DOHH2 (cell line): ENCODE measurements at regions not wholly inside any gene's neighbourhood (a gene's known extent, or its start where the extent isn't known, plus 50 kb on each side); places are given as distances from the start of the nearest gene placed in this dataset.

ENCODE experiments used
- EZH2phosphoT487 ChIP-seq: fragments of 200-600 bp; sonication (generic); IDR thresholded peaks from 2 replicates; pipeline ENCODE4 v1.6.1; 2017; ENCODE audit warnings: borderline replicate concordance, mild to moderate bottlenecking, antibody characterized with exemption, low read length, moderate library complexity, mixed read lengths
- TF ChIP-seq, protein P1 (sequence below): fragments of 200-600 bp; sonication (generic); IDR thresholded peaks from one replicate; pipeline ENCODE4 v1.5.1; 2014; ENCODE audit warnings: antibody characterized with exemption, mild to moderate bottlenecking, low read depth, low read length; ENCODE audit not compliant: poor library complexity, severe bottlenecking

DNA sequence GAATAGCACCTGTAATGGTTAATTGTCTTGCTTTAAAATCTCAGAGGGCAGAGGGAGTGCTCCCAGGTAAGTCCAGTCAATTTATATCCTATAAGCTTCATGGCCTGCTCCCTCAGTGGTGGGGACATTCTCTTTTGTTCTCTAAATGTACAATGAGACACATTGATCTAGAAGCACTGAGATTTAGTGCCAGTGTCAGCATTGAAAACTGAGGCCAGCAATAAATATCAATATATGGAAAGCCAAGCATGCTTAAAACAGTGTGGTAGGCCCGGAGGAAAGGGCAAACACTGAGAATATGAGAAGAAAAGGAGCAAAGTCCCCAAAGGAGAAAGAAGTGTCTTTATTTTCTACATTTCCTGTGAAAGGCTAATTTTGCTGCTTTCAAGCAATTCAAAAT, 68.4 kb upstream of the CCN2 start:
- TF ChIP-seq, protein P1, sequence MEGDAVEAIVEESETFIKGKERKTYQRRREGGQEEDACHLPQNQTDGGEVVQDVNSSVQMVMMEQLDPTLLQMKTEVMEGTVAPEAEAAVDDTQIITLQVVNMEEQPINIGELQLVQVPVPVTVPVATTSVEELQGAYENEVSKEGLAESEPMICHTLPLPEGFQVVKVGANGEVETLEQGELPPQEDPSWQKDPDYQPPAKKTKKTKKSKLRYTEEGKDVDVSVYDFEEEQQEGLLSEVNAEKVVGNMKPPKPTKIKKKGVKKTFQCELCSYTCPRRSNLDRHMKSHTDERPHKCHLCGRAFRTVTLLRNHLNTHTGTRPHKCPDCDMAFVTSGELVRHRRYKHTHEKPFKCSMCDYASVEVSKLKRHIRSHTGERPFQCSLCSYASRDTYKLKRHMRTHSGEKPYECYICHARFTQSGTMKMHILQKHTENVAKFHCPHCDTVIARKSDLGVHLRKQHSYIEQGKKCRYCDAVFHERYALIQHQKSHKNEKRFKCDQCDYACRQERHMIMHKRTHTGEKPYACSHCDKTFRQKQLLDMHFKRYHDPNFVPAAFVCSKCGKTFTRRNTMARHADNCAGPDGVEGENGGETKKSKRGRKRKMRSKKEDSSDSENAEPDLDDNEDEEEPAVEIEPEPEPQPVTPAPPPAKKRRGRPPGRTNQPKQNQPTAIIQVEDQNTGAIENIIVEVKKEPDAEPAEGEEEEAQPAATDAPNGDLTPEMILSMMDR, result no peak
- TF ChIP-seq EZH2phosphoT487, result no peak
